ENCODE measurements at regions not wholly inside any gene's neighbourhood (a gene's known extent, or its start where the extent isn't known, plus 50 kb on each side); places are given as distances from the start of the nearest gene placed in this dataset.

GRCh38 chr13:23018143-23018542 lies 162.6 kb upstream of the SGCG start:
- TF ChIP-seq, protein P1, sequence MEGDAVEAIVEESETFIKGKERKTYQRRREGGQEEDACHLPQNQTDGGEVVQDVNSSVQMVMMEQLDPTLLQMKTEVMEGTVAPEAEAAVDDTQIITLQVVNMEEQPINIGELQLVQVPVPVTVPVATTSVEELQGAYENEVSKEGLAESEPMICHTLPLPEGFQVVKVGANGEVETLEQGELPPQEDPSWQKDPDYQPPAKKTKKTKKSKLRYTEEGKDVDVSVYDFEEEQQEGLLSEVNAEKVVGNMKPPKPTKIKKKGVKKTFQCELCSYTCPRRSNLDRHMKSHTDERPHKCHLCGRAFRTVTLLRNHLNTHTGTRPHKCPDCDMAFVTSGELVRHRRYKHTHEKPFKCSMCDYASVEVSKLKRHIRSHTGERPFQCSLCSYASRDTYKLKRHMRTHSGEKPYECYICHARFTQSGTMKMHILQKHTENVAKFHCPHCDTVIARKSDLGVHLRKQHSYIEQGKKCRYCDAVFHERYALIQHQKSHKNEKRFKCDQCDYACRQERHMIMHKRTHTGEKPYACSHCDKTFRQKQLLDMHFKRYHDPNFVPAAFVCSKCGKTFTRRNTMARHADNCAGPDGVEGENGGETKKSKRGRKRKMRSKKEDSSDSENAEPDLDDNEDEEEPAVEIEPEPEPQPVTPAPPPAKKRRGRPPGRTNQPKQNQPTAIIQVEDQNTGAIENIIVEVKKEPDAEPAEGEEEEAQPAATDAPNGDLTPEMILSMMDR (optimal IDR thresholded peaks at IDR 0.05 in 1 of 3, IDR thresholded peaks at IDR 0.05 in 1 of 3, conservative IDR thresholded peaks at IDR 0.05 in 1 of 3; ENCODE audit: extremely low read depth in 1 of 3, insufficient read depth in 2 of 3, low read length in 3 of 3), result no peak
- no peak for TF ChIP-seq EZH2 (IDR thresholded peaks at IDR 0.05; ENCODE audit: low read length)

Data from keratinocyte (primary cell).